ENCODE measurements at regions not wholly inside any gene's neighbourhood (a gene's known extent, or its start where the extent isn't known, plus 50 kb on each side); places are given as distances from the start of the nearest gene placed in this dataset.

DNA sequence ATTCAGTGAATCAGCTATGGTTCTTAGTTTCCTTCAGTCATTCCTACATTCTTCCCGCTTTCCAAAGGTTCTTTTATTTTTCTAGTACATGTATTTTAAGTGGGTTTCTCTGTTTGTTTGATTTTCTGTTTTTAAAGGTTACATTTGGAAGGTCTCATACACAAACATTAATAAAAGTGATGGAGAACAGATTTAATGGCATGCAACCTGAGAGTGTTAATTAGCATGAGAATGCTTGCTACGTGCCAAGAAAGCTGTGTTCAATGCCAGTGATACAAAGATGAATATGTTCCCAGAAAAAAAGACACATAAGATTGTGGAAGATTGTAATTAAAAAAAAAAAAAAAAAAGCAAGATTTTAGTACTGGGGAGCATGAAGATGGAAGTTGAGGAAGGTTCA is 61.8 kb upstream of the CDC42EP3 start:
- TF ChIP-seq, protein P1, sequence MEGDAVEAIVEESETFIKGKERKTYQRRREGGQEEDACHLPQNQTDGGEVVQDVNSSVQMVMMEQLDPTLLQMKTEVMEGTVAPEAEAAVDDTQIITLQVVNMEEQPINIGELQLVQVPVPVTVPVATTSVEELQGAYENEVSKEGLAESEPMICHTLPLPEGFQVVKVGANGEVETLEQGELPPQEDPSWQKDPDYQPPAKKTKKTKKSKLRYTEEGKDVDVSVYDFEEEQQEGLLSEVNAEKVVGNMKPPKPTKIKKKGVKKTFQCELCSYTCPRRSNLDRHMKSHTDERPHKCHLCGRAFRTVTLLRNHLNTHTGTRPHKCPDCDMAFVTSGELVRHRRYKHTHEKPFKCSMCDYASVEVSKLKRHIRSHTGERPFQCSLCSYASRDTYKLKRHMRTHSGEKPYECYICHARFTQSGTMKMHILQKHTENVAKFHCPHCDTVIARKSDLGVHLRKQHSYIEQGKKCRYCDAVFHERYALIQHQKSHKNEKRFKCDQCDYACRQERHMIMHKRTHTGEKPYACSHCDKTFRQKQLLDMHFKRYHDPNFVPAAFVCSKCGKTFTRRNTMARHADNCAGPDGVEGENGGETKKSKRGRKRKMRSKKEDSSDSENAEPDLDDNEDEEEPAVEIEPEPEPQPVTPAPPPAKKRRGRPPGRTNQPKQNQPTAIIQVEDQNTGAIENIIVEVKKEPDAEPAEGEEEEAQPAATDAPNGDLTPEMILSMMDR (IDR thresholded peaks at IDR 0.05), result no peak
- no peak for TF ChIP-seq POLR2A (IDR thresholded peaks at IDR 0.05)
